Endothelial cell of umbilical vein (primary cell): ENCODE measurements at regions not wholly inside any gene's neighbourhood (a gene's known extent, or its start where the extent isn't known, plus 50 kb on each side); places are given as distances from the start of the nearest gene placed in this dataset.

Experiments used
- BruUV-seq: library from RNA; stranded (reverse); fragments of 400-500 nt; replicated peaks from 2 replicates; lab custom pipeline; 2021; lab: Mats Ljungman, UMichigan
- CTCF ChIA-PET: fragments of 300-600, 350-600 bp; sonication (Branson Sonifier 250); formaldehyde crosslinking; loops from one replicate; lab custom pipeline; 2021; ENCODE audit warnings: antibody characterized with exemption, inconsistent platforms; lab: Charles Lee
- POLR2A ChIA-PET: fragments of 300-600, 350-600 bp; sonication (Branson Sonifier 250); formaldehyde crosslinking; loops from one replicate; lab custom pipeline; 2021; ENCODE audit warnings: antibody characterized with exemption, inconsistent platforms; lab: Charles Lee
- DNase-seq: peaks from one replicate; pipeline ENCODE4 v3.0.0-alpha.2; 2011; ENCODE audit warnings: low read depth, low spot score
- FAIRE-seq: peaks from 2 replicates; lab custom pipeline; 2011; peaks lifted over from hg19 to GRCh38; lab: Jason Lieb, UNC
- H2AFZ ChIP-seq: 2 replicates; pipeline ENCODE4 v1.6.0; 2012; ENCODE audit warnings: low read depth, low read length, control low read depth, inconsistent platforms
- H3K27ac ChIP-seq: 2 replicates; pipeline ENCODE4 v1.5.1; 2011; ENCODE audit warnings: low read depth, mild to moderate bottlenecking, control low read depth, low read length, moderate library complexity; ENCODE audit not compliant: insufficient read depth
- H3K27me3 ChIP-seq, 2 experiments: 2 replicates each; pipeline versions ENCODE4 v1.6.0 to v1.6.1; 2011; ENCODE audit warnings: low read length in 2 of 2, mixed read lengths in 1 of 2; ENCODE audit not compliant: control insufficient read depth in 2 of 2, insufficient read depth in 2 of 2
- H3K36me3 ChIP-seq, 2 experiments: 2 replicates in 1 of 2; 3 replicates in 1 of 2; pipeline ENCODE4 v1.5.1; 2011; ENCODE audit warnings: low read length in 2 of 2, mild to moderate bottlenecking in 1 of 2, moderate library complexity in 1 of 2; ENCODE audit not compliant: control insufficient read depth in 2 of 2, insufficient read depth in 2 of 2; ENCODE audit errors: extremely low read depth in 1 of 2
- H3K4me1 ChIP-seq: 3 replicates; pipeline ENCODE4 v1.5.1; 2011; ENCODE audit warnings: mild to moderate bottlenecking, low read length; ENCODE audit not compliant: control insufficient read depth, insufficient read depth; ENCODE audit errors: extremely low read depth
- H3K4me2 ChIP-seq: 2 replicates; pipeline ENCODE4 v1.6.1; 2011; ENCODE audit warnings: low read length, control low read depth, mixed read lengths; ENCODE audit not compliant: insufficient read depth
- H3K4me3 ChIP-seq, 3 experiments: fragments of 200-600 bp in 1 of 3; sonication (generic), shearing (Covaris generic) in 1 of 3; replicated peaks in 1 of 3; 2 replicates each; pipeline ENCODE4 v1.5.1; 2011 to 2016; ENCODE audit warnings: control low read depth in 3 of 3, low read length in 3 of 3, mild to moderate bottlenecking in 2 of 3, inconsistent platforms in 1 of 3, low read depth in 1 of 3, moderate library complexity in 1 of 3; ENCODE audit not compliant: insufficient read depth in 1 of 3
- H3K79me2 ChIP-seq: 2 replicates; pipeline ENCODE4 v1.6.0; 2012; ENCODE audit warnings: low read length, inconsistent platforms; ENCODE audit not compliant: control insufficient read depth, insufficient read depth
- H3K9ac ChIP-seq: replicated peaks from 2 replicates; pipeline ENCODE3; 2011; ENCODE audit warnings: low read length, control low read depth; ENCODE audit not compliant: insufficient read depth; ENCODE audit errors: extremely low read depth
- H3K9me1 ChIP-seq: replicated peaks from 3 replicates; pipeline ENCODE4 v1.6.0; 2011; ENCODE audit warnings: mild to moderate bottlenecking, low read length; ENCODE audit not compliant: control insufficient read depth, insufficient read depth; ENCODE audit errors: extremely low read depth
- H3K9me3 ChIP-seq: replicated peaks from 2 replicates; pipeline ENCODE4 v1.5.1; 2012; ENCODE audit warnings: low read length, inconsistent platforms; ENCODE audit not compliant: control insufficient read depth, insufficient read depth
- H4K20me1 ChIP-seq: replicated peaks from 2 replicates; pipeline ENCODE3; 2011; ENCODE audit warnings: mild to moderate bottlenecking, low read length; ENCODE audit not compliant: control insufficient read depth, insufficient read depth; ENCODE audit errors: extremely low read depth
- FOS ChIP-seq: IDR thresholded peaks from 2 replicates; pipeline ENCODE4 v1.6.1; 2011; ENCODE audit warnings: mild to moderate bottlenecking, low read length, moderate library complexity, borderline replicate concordance; ENCODE audit not compliant: insufficient read depth
- GATA2 ChIP-seq: IDR thresholded peaks from 2 replicates; pipeline ENCODE4 v1.7.0; 2011; ENCODE audit warnings: low read depth, mild to moderate bottlenecking, moderate library complexity, mixed read lengths, low read length; ENCODE audit not compliant: insufficient read length, insufficient read depth
- JUN ChIP-seq: IDR thresholded peaks from 2 replicates; pipeline ENCODE4 v1.6.1; 2011; ENCODE audit warnings: borderline replicate concordance, low read depth; ENCODE audit not compliant: insufficient read length, insufficient read depth
- MAX ChIP-seq: IDR thresholded peaks from 2 replicates; pipeline ENCODE4 v1.6.1; 2011; ENCODE audit not compliant: insufficient read depth, insufficient read length
- POLR2AphosphoS5 ChIP-seq: IDR thresholded peaks from 2 replicates; pipeline ENCODE4 v1.6.1; 2012; ENCODE audit warnings: low read depth, mild to moderate bottlenecking, control low read depth, low read length, moderate library complexity; ENCODE audit not compliant: insufficient read depth
- dilution Hi-C: fragments of 300-500 bp; cut with MboI; formaldehyde crosslinking; loops from one replicate; pipeline ENCODE4 v1.15.0; 2019; ENCODE audit warnings: low sequenced_read_pairs; ENCODE audit not compliant: extremely low pct_ligation_motif_present
- intact Hi-C: fragments of 100-400 bp; cut with micrococcal nuclease; formaldehyde crosslinking; loops from one replicate; pipeline ENCODE4 v1.10.0; 2022
- TF ChIP-seq, protein P1 (sequence below), 2 donors: IDR thresholded peaks; 1 replicate in 1 of 2; 2 replicates in 1 of 2; pipeline ENCODE4 v1.5.1; 2011; ENCODE audit warnings: low read length in 2 of 2, mild to moderate bottlenecking in 2 of 2, moderate library complexity in 2 of 2, control low read depth in 1 of 2, inconsistent platforms in 1 of 2, low read depth in 1 of 2; ENCODE audit not compliant: insufficient read depth in 1 of 2; ENCODE audit errors: extremely low read depth in 1 of 2

- Histone ChIP-seq H3K36me3 (no peaks in the 10 kb centered on the region), H3K4me2 (no peak overlapping the region), H3K4me3 (no peak overlapping the region), H4K20me1 (no peaks in the 10 kb centered on the region), H3K4me1 (peaks cover 27% of the 10 kb centered on the region), H3K9me3 (no peaks in the 10 kb centered on the region), H3K9ac (peak overlapping the region; percentile 18), H3K79me2 (no peaks in the 10 kb centered on the region), H2AFZ (peak overlapping the region; percentile 83), H3K27ac (peak overlapping the region; percentile 60), H3K9me1 (no peaks in the 10 kb centered on the region), H3K27me3 (no peaks in the 10 kb centered on the region)
- no TSS peak for BruUV-seq
- peak; percentile 97 for DNase-seq
- ChIA-PET POLR2A (no interaction called here), CTCF (interaction anchor here (0.7 to 2.1 kb wide), 7 partner anchors 10 to 262 kb away, joined by 3 to 12 read pairs (median 4); no protein-coding TSS in a partner anchor)
- dilution Hi-C loops, result no loop called here
- peak; percentile 99 for FAIRE-seq
- intact Hi-C loops, result loop anchor here (1.0 kb wide), 1 partner anchor 28 kb away; no protein-coding TSS in a partner anchor
- TF ChIP-seq FOS (peak; percentile 88), POLR2AphosphoS5 (peak; percentile 72), JUN (peak; percentile 59), GATA2 (peak; percentile 22), MAX (no peak)
- TF ChIP-seq, protein P1, sequence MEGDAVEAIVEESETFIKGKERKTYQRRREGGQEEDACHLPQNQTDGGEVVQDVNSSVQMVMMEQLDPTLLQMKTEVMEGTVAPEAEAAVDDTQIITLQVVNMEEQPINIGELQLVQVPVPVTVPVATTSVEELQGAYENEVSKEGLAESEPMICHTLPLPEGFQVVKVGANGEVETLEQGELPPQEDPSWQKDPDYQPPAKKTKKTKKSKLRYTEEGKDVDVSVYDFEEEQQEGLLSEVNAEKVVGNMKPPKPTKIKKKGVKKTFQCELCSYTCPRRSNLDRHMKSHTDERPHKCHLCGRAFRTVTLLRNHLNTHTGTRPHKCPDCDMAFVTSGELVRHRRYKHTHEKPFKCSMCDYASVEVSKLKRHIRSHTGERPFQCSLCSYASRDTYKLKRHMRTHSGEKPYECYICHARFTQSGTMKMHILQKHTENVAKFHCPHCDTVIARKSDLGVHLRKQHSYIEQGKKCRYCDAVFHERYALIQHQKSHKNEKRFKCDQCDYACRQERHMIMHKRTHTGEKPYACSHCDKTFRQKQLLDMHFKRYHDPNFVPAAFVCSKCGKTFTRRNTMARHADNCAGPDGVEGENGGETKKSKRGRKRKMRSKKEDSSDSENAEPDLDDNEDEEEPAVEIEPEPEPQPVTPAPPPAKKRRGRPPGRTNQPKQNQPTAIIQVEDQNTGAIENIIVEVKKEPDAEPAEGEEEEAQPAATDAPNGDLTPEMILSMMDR (IDR thresholded peaks at IDR 0.05; ENCODE audit: extremely low read depth in 1 of 2, insufficient read depth in 1 of 2, low read depth in 1 of 2, low read length in 2 of 2), result no peak
These were observed 208.3 kb upstream of the JADE1 start for GRCh38 chr4:128600996-128601871.
